DMS153 (cell line): ENCODE measurements at regions not wholly inside any gene's neighbourhood (a gene's known extent, or its start where the extent isn't known, plus 50 kb on each side); places are given as distances from the start of the nearest gene placed in this dataset.
"Not testable (repeated sequence)": the region's sequence is repeated elsewhere in the genome, so short reads cannot be mapped to it uniquely, and the experiment has no call there.

Experiments
- DNase-seq: peaks from one replicate; lab custom pipeline; 2025; lab: John Stamatoyannopoulos, UW

- no peak for DNase-seq
Measured at GRCh38 chr22:49721211-49721763, 106.4 kb downstream of the BRD1 start.

GRCh38 chr22:49720279-49720959 lies 107.3 kb downstream of the BRD1 start:
- DNase-seq, result no peak

GRCh38 chr22:49719046-49719445 lies 108.6 kb downstream of the BRD1 start:
- DNase-seq, result no peak

GRCh38 chr22:49718396-49718795 lies 109.3 kb downstream of the BRD1 start:
- no peak for DNase-seq

GRCh38 chr22:49717322-49717919 lies 110.3 kb downstream of the BRD1 start:
- no peak for DNase-seq

- no peak for DNase-seq
Measured at GRCh38 chr22:49716441-49716840, 111.2 kb downstream of the BRD1 start.

GRCh38 chr22:49715450-49715849 lies 112.2 kb downstream of the BRD1 start:
- DNase-seq, result no peak

- no peak for DNase-seq
Measured at GRCh38 chr22:49713003-49713402, 114.7 kb downstream of the BRD1 start.

GRCh38 chr22:49712195-49712791 lies 115.4 kb downstream of the BRD1 start:
- no peak for DNase-seq

GRCh38 chr22:49710746-49711145 lies 116.9 kb downstream of the BRD1 start:
- no peak for DNase-seq

- DNase-seq, result no peak
Measured at GRCh38 chr22:49709464-49709863, 118.2 kb downstream of the BRD1 start.

GRCh38 chr22:49705972-49706352 lies 121.7 kb downstream of the BRD1 start:
- no peak for DNase-seq

GRCh38 chr22:49705216-49705971 lies 122.3 kb downstream of the BRD1 start:
- DNase-seq, result no peak

GRCh38 chr22:49704345-49705215 lies 123.1 kb downstream of the BRD1 start:
- no peak for DNase-seq

GRCh38 chr22:49703990-49704344 lies 123.7 kb downstream of the BRD1 start:
- no peak for DNase-seq

GRCh38 chr22:49703505-49703904 lies 124.2 kb downstream of the BRD1 start:
- DNase-seq, result no peak

GRCh38 chr22:49702068-49702397 lies 125.6 kb downstream of the BRD1 start:
- no peak for DNase-seq

GRCh38 chr22:49701380-49702067 lies 126.1 kb downstream of the BRD1 start:
- no peak for DNase-seq

- DNase-seq, result no peak
Measured at GRCh38 chr22:49699928-49700498, 127.7 kb downstream of the BRD1 start.

- DNase-seq, result no peak
Measured at GRCh38 chr22:49699476-49699875, 128.2 kb downstream of the BRD1 start.

GRCh38 chr22:49698616-49699015 lies 129.1 kb downstream of the BRD1 start:
- not testable (repeated sequence) for DNase-seq
